ENCODE measurements at regions not wholly inside any gene's neighbourhood (a gene's known extent, or its start where the extent isn't known, plus 50 kb on each side); places are given as distances from the start of the nearest gene placed in this dataset.

GRCh38 chr5:158320178-158320674 is 461.3 kb upstream of the CLINT1 start:
- TF ChIP-seq EZH2phosphoT487 (IDR thresholded peaks at IDR 0.05; ENCODE audit: borderline replicate concordance, low read length) (no peak), CTCF (conservative IDR thresholded peaks at IDR 0.05; ENCODE audit: low read depth, low read length) (no peak), EZH2 (IDR thresholded peaks at IDR 0.05; ENCODE audit: low read length, unreplicated experiment) (no peak)
- ChIA-PET CTCF (no interaction called here), POLR2A (ENCODE audit: unreplicated experiment) (no interaction called here)
- Histone ChIP-seq H3K27me3 (ENCODE audit: low read length) (peaks cover 26% of the 10 kb centered on the region; the same call in 1 of the 2 replicates), H3K9ac (ENCODE audit: low read length) (no peak overlapping the region), H3K4me3 (ENCODE audit: low read length) (no peak overlapping the region), H3K36me3 (ENCODE audit: low read depth, low read length) (no peaks in the 10 kb centered on the region), H3K9me2 (replicated peaks; ENCODE audit: low read length) (no peaks in the 10 kb centered on the region), H3K4me1 (ENCODE audit: insufficient read depth, low read length) (no peaks in the 10 kb centered on the region), H3K9me3 (ENCODE audit: low read length) (no peaks in the 10 kb centered on the region), H3F3A (ENCODE audit: low read length, unreplicated experiment) (no peaks in the 10 kb centered on the region), H3K4me2 (ENCODE audit: low read length) (no peak overlapping the region), H4K20me1 (ENCODE audit: low read length) (no peaks in the 10 kb centered on the region), H3K79me2 (ENCODE audit: low read length) (no peaks in the 10 kb centered on the region), H3K27ac (ENCODE audit: low read length) (no peak overlapping the region), H2AFZ (ENCODE audit: low read length) (no peak overlapping the region)
- no TSS peak for BruUV-seq (replicated peaks)
- intact Hi-C loops (cut with micrococcal nuclease): no loop called here
- no peak for ATAC-seq
- DNase-seq: no peak

GRCh38 chr5:158317507-158317906 is 458.6 kb upstream of the CLINT1 start:
- H3K4me3 ChIP-seq (ENCODE audit: low read length): no peak overlapping the region
- no peaks in the 10 kb centered on the region for H3K4me1 ChIP-seq (ENCODE audit: insufficient read depth, low read length)
- BruUV-seq (replicated peaks): no TSS peak
- intact Hi-C loops (cut with micrococcal nuclease): no loop called here
- ChIA-PET CTCF (no interaction called here), POLR2A (ENCODE audit: unreplicated experiment) (no interaction called here)
- H3K27me3 ChIP-seq (ENCODE audit: low read length): peaks cover 39% of the 10 kb centered on the region; the same call in 1 of the 2 replicates
- no peaks in the 10 kb centered on the region for H3F3A ChIP-seq (ENCODE audit: low read length, unreplicated experiment)
- no peaks in the 10 kb centered on the region for H3K9me3 ChIP-seq (ENCODE audit: low read length)
- no peak for TF ChIP-seq EZH2phosphoT487 (IDR thresholded peaks at IDR 0.05; ENCODE audit: borderline replicate concordance, low read length)
- no peak for TF ChIP-seq EZH2 (IDR thresholded peaks at IDR 0.05; ENCODE audit: low read length, unreplicated experiment)
- TF ChIP-seq CTCF (conservative IDR thresholded peaks at IDR 0.05; ENCODE audit: low read depth, low read length): no peak
- H3K79me2 ChIP-seq (ENCODE audit: low read length): no peaks in the 10 kb centered on the region
- ATAC-seq (no peak), DNase-seq (no peak)
- no peaks in the 10 kb centered on the region for H3K9me2 ChIP-seq (replicated peaks; ENCODE audit: low read length)
- H3K9ac ChIP-seq (ENCODE audit: low read length): no peak overlapping the region
- H2AFZ ChIP-seq (ENCODE audit: low read length): no peak overlapping the region
- no peak overlapping the region for H3K27ac ChIP-seq (ENCODE audit: low read length)
- no peaks in the 10 kb centered on the region for H4K20me1 ChIP-seq (ENCODE audit: low read length)
- no peaks in the 10 kb centered on the region for H3K36me3 ChIP-seq (ENCODE audit: low read depth, low read length)
- H3K4me2 ChIP-seq (ENCODE audit: low read length): no peak overlapping the region

GRCh38 chr5:158313733-158314464 is 455.0 kb upstream of the CLINT1 start:
- ATAC-seq: no peak

More at GRCh38 chr5:158313733-158314464, 455.0 kb upstream of the CLINT1 start:
- no peaks in the 10 kb centered on the region for H3K4me1 ChIP-seq (ENCODE audit: insufficient read depth, low read length)
- no peak overlapping the region for H3K27ac ChIP-seq (ENCODE audit: low read length)
- intact Hi-C loops (cut with micrococcal nuclease): no loop called here
- no peak overlapping the region for H3K4me2 ChIP-seq (ENCODE audit: low read length)
- H3K9me2 ChIP-seq (replicated peaks; ENCODE audit: low read length): no peaks in the 10 kb centered on the region
- no peak overlapping the region for H3K4me3 ChIP-seq (ENCODE audit: low read length)
- H3K79me2 ChIP-seq (ENCODE audit: low read length): no peaks in the 10 kb centered on the region
- POLR2A ChIA-PET (ENCODE audit: unreplicated experiment): no interaction called here
- no peak overlapping the region for H3K9ac ChIP-seq (ENCODE audit: low read length)
- no peaks in the 10 kb centered on the region for H4K20me1 ChIP-seq (ENCODE audit: low read length)
- no peak overlapping the region for H2AFZ ChIP-seq (ENCODE audit: low read length)
- no peak for DNase-seq
- BruUV-seq (replicated peaks): no TSS peak
- CTCF ChIA-PET: no interaction called here
- no peaks in the 10 kb centered on the region for H3F3A ChIP-seq (ENCODE audit: low read length, unreplicated experiment)
- no peaks in the 10 kb centered on the region for H3K36me3 ChIP-seq (ENCODE audit: low read depth, low read length)
- TF ChIP-seq CTCF (conservative IDR thresholded peaks at IDR 0.05; ENCODE audit: low read depth, low read length) (no peak), EZH2phosphoT487 (IDR thresholded peaks at IDR 0.05; ENCODE audit: borderline replicate concordance, low read length) (no peak), EZH2 (IDR thresholded peaks at IDR 0.05; ENCODE audit: low read length, unreplicated experiment) (no peak)
- no peaks in the 10 kb centered on the region for H3K9me3 ChIP-seq (ENCODE audit: low read length)
- H3K27me3 ChIP-seq (ENCODE audit: low read length): peaks cover 61% of the 10 kb centered on the region

Measured in PC-3 (cell line).